ENCODE measurements at regions not wholly inside any gene's neighbourhood (a gene's known extent, or its start where the extent isn't known, plus 50 kb on each side); places are given as distances from the start of the nearest gene placed in this dataset.

- DNase-seq, result no peak
Observed at GRCh38 chr1:209046935-209047334, 536.6 kb upstream of the CAMK1G start.

GRCh38 chr1:209048941-209049669 is 534.4 kb upstream of the CAMK1G start:
- no peak for DNase-seq

- no peak for DNase-seq
Observed at GRCh38 chr1:209051570-209051969, 531.9 kb upstream of the CAMK1G start.

- DNase-seq, result no peak
Observed at GRCh38 chr1:209053587-209053986, 529.9 kb upstream of the CAMK1G start.

- no peak for DNase-seq
Observed at GRCh38 chr1:209057083-209057482, 526.4 kb upstream of the CAMK1G start.

- DNase-seq, result no peak
Observed at GRCh38 chr1:209057901-209058300, 525.6 kb upstream of the CAMK1G start.

GRCh38 chr1:209059376-209059775 is 524.1 kb upstream of the CAMK1G start:
- no peak for DNase-seq

- no peak for DNase-seq
Observed at GRCh38 chr1:209059981-209060380, 523.5 kb upstream of the CAMK1G start.

GRCh38 chr1:209062081-209062620 is 521.4 kb upstream of the CAMK1G start:
- no peak for DNase-seq

GRCh38 chr1:209062863-209063262 is 520.7 kb upstream of the CAMK1G start:
- DNase-seq, result no peak

GRCh38 chr1:209063767-209064659 is 519.5 kb upstream of the CAMK1G start:
- DNase-seq, result no peak

- no peak for DNase-seq
Observed at GRCh38 chr1:209064850-209065706, 518.4 kb upstream of the CAMK1G start.

GRCh38 chr1:209072481-209072880 is 511.0 kb upstream of the CAMK1G start:
- DNase-seq, result no peak

GRCh38 chr1:209073879-209074278 is 509.6 kb upstream of the CAMK1G start:
- DNase-seq, result no peak

GRCh38 chr1:209074575-209075250 is 508.8 kb upstream of the CAMK1G start:
- DNase-seq, result no peak

GRCh38 chr1:209076688-209077087 is 506.8 kb upstream of the CAMK1G start:
- DNase-seq, result no peak

- DNase-seq, result no peak
Observed at GRCh38 chr1:209080170-209080781, 503.2 kb upstream of the CAMK1G start.

GRCh38 chr1:209086486-209087192 is 496.9 kb upstream of the CAMK1G start:
- DNase-seq, result no peak

- DNase-seq, result no peak
Observed at GRCh38 chr1:209094384-209094783, 489.1 kb upstream of the CAMK1G start.

GRCh38 chr1:209095627-209096595 is 487.6 kb upstream of the CAMK1G start:
- no peak for DNase-seq
